Endothelial cell of umbilical vein (primary cell): ENCODE measurements at regions not wholly inside any gene's neighbourhood (a gene's known extent, or its start where the extent isn't known, plus 50 kb on each side); places are given as distances from the start of the nearest gene placed in this dataset.
A peak's percentile ranks its signal among the peaks of the same experiment; 100 is the strongest.

ENCODE experiments used
- BruUV-seq: library from RNA; stranded (reverse); fragments of 400-500 nt; replicated peaks from 2 replicates; lab custom pipeline; 2021; lab: Mats Ljungman, UMichigan
- CTCF ChIA-PET: fragments of 300-600, 350-600 bp; sonication (Branson Sonifier 250); formaldehyde crosslinking; loops from one replicate; lab custom pipeline; 2021; ENCODE audit warnings: antibody characterized with exemption, inconsistent platforms; lab: Charles Lee
- POLR2A ChIA-PET: fragments of 300-600, 350-600 bp; sonication (Branson Sonifier 250); formaldehyde crosslinking; loops from one replicate; lab custom pipeline; 2021; ENCODE audit warnings: antibody characterized with exemption, inconsistent platforms; lab: Charles Lee
- DNase-seq: peaks from one replicate; pipeline ENCODE4 v3.0.0-alpha.2; 2011; ENCODE audit warnings: low read depth, low spot score
- FAIRE-seq: peaks from 2 replicates; lab custom pipeline; 2011; peaks lifted over from hg19 to GRCh38; lab: Jason Lieb, UNC
- H2AFZ ChIP-seq: 2 replicates; pipeline ENCODE4 v1.6.0; 2012; ENCODE audit warnings: low read depth, low read length, control low read depth, inconsistent platforms
- H3K27ac ChIP-seq: 2 replicates; pipeline ENCODE4 v1.5.1; 2011; ENCODE audit warnings: low read depth, mild to moderate bottlenecking, control low read depth, low read length, moderate library complexity; ENCODE audit not compliant: insufficient read depth
- H3K27me3 ChIP-seq, 2 experiments: 2 replicates each; pipeline versions ENCODE4 v1.6.0 to v1.6.1; 2011; ENCODE audit warnings: low read length in 2 of 2, mixed read lengths in 1 of 2; ENCODE audit not compliant: control insufficient read depth in 2 of 2, insufficient read depth in 2 of 2
- H3K36me3 ChIP-seq, 2 experiments: 2 replicates in 1 of 2; 3 replicates in 1 of 2; pipeline ENCODE4 v1.5.1; 2011; ENCODE audit warnings: low read length in 2 of 2, mild to moderate bottlenecking in 1 of 2, moderate library complexity in 1 of 2; ENCODE audit not compliant: control insufficient read depth in 2 of 2, insufficient read depth in 2 of 2; ENCODE audit errors: extremely low read depth in 1 of 2
- H3K4me1 ChIP-seq: 3 replicates; pipeline ENCODE4 v1.5.1; 2011; ENCODE audit warnings: mild to moderate bottlenecking, low read length; ENCODE audit not compliant: control insufficient read depth, insufficient read depth; ENCODE audit errors: extremely low read depth
- H3K4me2 ChIP-seq: 2 replicates; pipeline ENCODE4 v1.6.1; 2011; ENCODE audit warnings: low read length, control low read depth, mixed read lengths; ENCODE audit not compliant: insufficient read depth
- H3K4me3 ChIP-seq, 3 experiments: fragments of 200-600 bp in 1 of 3; sonication (generic), shearing (Covaris generic) in 1 of 3; replicated peaks in 1 of 3; 2 replicates each; pipeline ENCODE4 v1.5.1; 2011 to 2016; ENCODE audit warnings: control low read depth in 3 of 3, low read length in 3 of 3, mild to moderate bottlenecking in 2 of 3, inconsistent platforms in 1 of 3, low read depth in 1 of 3, moderate library complexity in 1 of 3; ENCODE audit not compliant: insufficient read depth in 1 of 3
- H3K79me2 ChIP-seq: 2 replicates; pipeline ENCODE4 v1.6.0; 2012; ENCODE audit warnings: low read length, inconsistent platforms; ENCODE audit not compliant: control insufficient read depth, insufficient read depth
- H3K9ac ChIP-seq: replicated peaks from 2 replicates; pipeline ENCODE3; 2011; ENCODE audit warnings: low read length, control low read depth; ENCODE audit not compliant: insufficient read depth; ENCODE audit errors: extremely low read depth
- H3K9me1 ChIP-seq: replicated peaks from 3 replicates; pipeline ENCODE4 v1.6.0; 2011; ENCODE audit warnings: mild to moderate bottlenecking, low read length; ENCODE audit not compliant: control insufficient read depth, insufficient read depth; ENCODE audit errors: extremely low read depth
- H3K9me3 ChIP-seq: replicated peaks from 2 replicates; pipeline ENCODE4 v1.5.1; 2012; ENCODE audit warnings: low read length, inconsistent platforms; ENCODE audit not compliant: control insufficient read depth, insufficient read depth
- H4K20me1 ChIP-seq: replicated peaks from 2 replicates; pipeline ENCODE3; 2011; ENCODE audit warnings: mild to moderate bottlenecking, low read length; ENCODE audit not compliant: control insufficient read depth, insufficient read depth; ENCODE audit errors: extremely low read depth
- EZH2 ChIP-seq: IDR thresholded peaks from 2 replicates; pipeline ENCODE4 v1.6.1; 2012; ENCODE audit warnings: borderline replicate concordance, low read depth, mild to moderate bottlenecking, moderate library complexity, low read length, inconsistent platforms; ENCODE audit not compliant: severe bottlenecking
- FOS ChIP-seq: IDR thresholded peaks from 2 replicates; pipeline ENCODE4 v1.6.1; 2011; ENCODE audit warnings: mild to moderate bottlenecking, low read length, moderate library complexity, borderline replicate concordance; ENCODE audit not compliant: insufficient read depth
- GATA2 ChIP-seq: IDR thresholded peaks from 2 replicates; pipeline ENCODE4 v1.7.0; 2011; ENCODE audit warnings: low read depth, mild to moderate bottlenecking, moderate library complexity, mixed read lengths, low read length; ENCODE audit not compliant: insufficient read length, insufficient read depth
- JUN ChIP-seq: IDR thresholded peaks from 2 replicates; pipeline ENCODE4 v1.6.1; 2011; ENCODE audit warnings: borderline replicate concordance, low read depth; ENCODE audit not compliant: insufficient read length, insufficient read depth
- MYC ChIP-seq: IDR thresholded peaks from one replicate; pipeline ENCODE4 v1.6.1; 2011; ENCODE audit warnings: mild to moderate bottlenecking, low read depth, low read length
- POLR2A ChIP-seq: IDR thresholded peaks from 2 replicates; pipeline ENCODE4 v1.6.1; 2012; ENCODE audit warnings: low read depth, mild to moderate bottlenecking, control low read depth, low read length
- POLR2AphosphoS5 ChIP-seq: IDR thresholded peaks from 2 replicates; pipeline ENCODE4 v1.6.1; 2012; ENCODE audit warnings: low read depth, mild to moderate bottlenecking, control low read depth, low read length, moderate library complexity; ENCODE audit not compliant: insufficient read depth
- dilution Hi-C: fragments of 300-500 bp; cut with MboI; formaldehyde crosslinking; loops from one replicate; pipeline ENCODE4 v1.15.0; 2019; ENCODE audit warnings: low sequenced_read_pairs; ENCODE audit not compliant: extremely low pct_ligation_motif_present
- intact Hi-C: fragments of 100-400 bp; cut with micrococcal nuclease; formaldehyde crosslinking; loops from one replicate; pipeline ENCODE4 v1.10.0; 2022
- TF ChIP-seq, protein P1 (sequence below), 2 donors: IDR thresholded peaks; 1 replicate in 1 of 2; 2 replicates in 1 of 2; pipeline ENCODE4 v1.5.1; 2011; ENCODE audit warnings: low read length in 2 of 2, mild to moderate bottlenecking in 2 of 2, moderate library complexity in 2 of 2, control low read depth in 1 of 2, inconsistent platforms in 1 of 2, low read depth in 1 of 2; ENCODE audit not compliant: insufficient read depth in 1 of 2; ENCODE audit errors: extremely low read depth in 1 of 2
- TF ChIP-seq, protein P2 (sequence below): IDR thresholded peaks from 2 replicates; pipeline ENCODE4 v1.6.1; 2011; ENCODE audit not compliant: insufficient read depth, insufficient read length

DNA sequence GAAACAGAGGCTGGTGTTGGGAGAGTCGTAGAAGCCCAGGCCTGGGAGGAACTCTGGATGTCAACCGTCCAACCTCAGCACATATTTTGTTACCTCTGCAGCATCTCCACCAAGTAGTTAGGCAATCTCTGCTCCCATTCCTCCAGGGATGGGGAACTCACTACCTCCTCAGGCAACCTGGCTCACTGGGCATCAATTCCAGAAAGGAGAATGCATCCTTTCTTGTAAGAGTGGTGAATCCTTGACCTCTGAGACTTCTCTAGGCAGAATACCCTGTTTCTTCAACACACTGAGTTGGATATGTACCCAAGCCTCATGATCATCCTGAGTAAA, 136.7 kb upstream of the ZMIZ1 start:
- Histone ChIP-seq H3K4me2 (peak overlapping the region; percentile 38), H2AFZ (peak overlapping the region; percentile 51), H3K79me2 (no peaks in the 10 kb centered on the region), H3K27me3 (no peaks in the 10 kb centered on the region), H4K20me1 (no peaks in the 10 kb centered on the region), H3K4me3 (no peak overlapping the region), H3K9me1 (no peaks in the 10 kb centered on the region), H3K9ac (no peak overlapping the region), H3K36me3 (no peaks in the 10 kb centered on the region), H3K9me3 (no peaks in the 10 kb centered on the region), H3K4me1 (peaks cover 17% of the 10 kb centered on the region), H3K27ac (peak overlapping the region; percentile 17)
- CTCF ChIA-PET = no interaction called here
- FAIRE-seq = peak; percentile 93
- no peak for DNase-seq
- intact Hi-C loops (loop anchor here (1.0 kb wide), 1 partner anchor 42 kb away; no protein-coding TSS in a partner anchor), dilution Hi-C loops (no loop called here)
- POLR2A ChIA-PET = no interaction called here
- BruUV-seq = no TSS peak
- TF ChIP-seq FOS = no peak
- no peak for TF ChIP-seq MYC
- TF ChIP-seq POLR2A = no peak
- TF ChIP-seq JUN = no peak
- TF ChIP-seq, protein P1, sequence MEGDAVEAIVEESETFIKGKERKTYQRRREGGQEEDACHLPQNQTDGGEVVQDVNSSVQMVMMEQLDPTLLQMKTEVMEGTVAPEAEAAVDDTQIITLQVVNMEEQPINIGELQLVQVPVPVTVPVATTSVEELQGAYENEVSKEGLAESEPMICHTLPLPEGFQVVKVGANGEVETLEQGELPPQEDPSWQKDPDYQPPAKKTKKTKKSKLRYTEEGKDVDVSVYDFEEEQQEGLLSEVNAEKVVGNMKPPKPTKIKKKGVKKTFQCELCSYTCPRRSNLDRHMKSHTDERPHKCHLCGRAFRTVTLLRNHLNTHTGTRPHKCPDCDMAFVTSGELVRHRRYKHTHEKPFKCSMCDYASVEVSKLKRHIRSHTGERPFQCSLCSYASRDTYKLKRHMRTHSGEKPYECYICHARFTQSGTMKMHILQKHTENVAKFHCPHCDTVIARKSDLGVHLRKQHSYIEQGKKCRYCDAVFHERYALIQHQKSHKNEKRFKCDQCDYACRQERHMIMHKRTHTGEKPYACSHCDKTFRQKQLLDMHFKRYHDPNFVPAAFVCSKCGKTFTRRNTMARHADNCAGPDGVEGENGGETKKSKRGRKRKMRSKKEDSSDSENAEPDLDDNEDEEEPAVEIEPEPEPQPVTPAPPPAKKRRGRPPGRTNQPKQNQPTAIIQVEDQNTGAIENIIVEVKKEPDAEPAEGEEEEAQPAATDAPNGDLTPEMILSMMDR (IDR thresholded peaks at IDR 0.05; ENCODE audit: extremely low read depth in 1 of 2, insufficient read depth in 1 of 2, low read depth in 1 of 2, low read length in 2 of 2) = no peak
- TF ChIP-seq, protein P2, sequence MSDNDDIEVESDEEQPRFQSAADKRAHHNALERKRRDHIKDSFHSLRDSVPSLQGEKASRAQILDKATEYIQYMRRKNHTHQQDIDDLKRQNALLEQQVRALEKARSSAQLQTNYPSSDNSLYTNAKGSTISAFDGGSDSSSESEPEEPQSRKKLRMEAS = no peak
- TF ChIP-seq POLR2AphosphoS5 = no peak
- no peak for TF ChIP-seq GATA2
- no peak for TF ChIP-seq EZH2
